ENCODE measurements at regions not wholly inside any gene's neighbourhood (a gene's known extent, or its start where the extent isn't known, plus 50 kb on each side); places are given as distances from the start of the nearest gene placed in this dataset.

DNA sequence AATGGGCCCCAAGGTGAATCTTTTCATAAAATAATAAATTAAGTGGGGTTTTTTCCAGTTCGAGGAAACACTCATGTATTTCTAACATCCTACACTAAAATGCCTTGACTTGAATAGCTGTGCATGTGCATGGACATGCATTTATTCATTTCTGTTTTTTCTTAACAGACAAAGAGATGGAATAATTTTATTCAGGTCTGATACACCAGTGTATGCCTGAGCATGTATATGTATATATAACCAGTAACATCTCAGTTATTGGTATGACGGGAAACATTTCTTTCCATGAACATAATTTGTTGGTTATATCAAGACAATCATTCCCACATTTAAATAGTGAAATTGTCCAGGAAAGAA lies 468.7 kb upstream of the TNP1 start:
- Histone ChIP-seq H3K4me1 (ENCODE audit: low read depth) (peaks cover 21% of the 10 kb centered on the region), H3K4me3 (no peak overlapping the region), H3K27ac (no peak overlapping the region), H3K9me3 (ENCODE audit: low read depth) (no peaks in the 10 kb centered on the region), H3K36me3 (no peaks in the 10 kb centered on the region), H3K27me3 (no peaks in the 10 kb centered on the region)
- no peak for DNase-seq (ENCODE audit: low read depth in 1 of 2, low spot score in 1 of 2)
- TF ChIP-seq, protein P1, sequence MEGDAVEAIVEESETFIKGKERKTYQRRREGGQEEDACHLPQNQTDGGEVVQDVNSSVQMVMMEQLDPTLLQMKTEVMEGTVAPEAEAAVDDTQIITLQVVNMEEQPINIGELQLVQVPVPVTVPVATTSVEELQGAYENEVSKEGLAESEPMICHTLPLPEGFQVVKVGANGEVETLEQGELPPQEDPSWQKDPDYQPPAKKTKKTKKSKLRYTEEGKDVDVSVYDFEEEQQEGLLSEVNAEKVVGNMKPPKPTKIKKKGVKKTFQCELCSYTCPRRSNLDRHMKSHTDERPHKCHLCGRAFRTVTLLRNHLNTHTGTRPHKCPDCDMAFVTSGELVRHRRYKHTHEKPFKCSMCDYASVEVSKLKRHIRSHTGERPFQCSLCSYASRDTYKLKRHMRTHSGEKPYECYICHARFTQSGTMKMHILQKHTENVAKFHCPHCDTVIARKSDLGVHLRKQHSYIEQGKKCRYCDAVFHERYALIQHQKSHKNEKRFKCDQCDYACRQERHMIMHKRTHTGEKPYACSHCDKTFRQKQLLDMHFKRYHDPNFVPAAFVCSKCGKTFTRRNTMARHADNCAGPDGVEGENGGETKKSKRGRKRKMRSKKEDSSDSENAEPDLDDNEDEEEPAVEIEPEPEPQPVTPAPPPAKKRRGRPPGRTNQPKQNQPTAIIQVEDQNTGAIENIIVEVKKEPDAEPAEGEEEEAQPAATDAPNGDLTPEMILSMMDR (IDR thresholded peaks at IDR 0.05; ENCODE audit: low read depth, low read length), result no peak

DNA sequence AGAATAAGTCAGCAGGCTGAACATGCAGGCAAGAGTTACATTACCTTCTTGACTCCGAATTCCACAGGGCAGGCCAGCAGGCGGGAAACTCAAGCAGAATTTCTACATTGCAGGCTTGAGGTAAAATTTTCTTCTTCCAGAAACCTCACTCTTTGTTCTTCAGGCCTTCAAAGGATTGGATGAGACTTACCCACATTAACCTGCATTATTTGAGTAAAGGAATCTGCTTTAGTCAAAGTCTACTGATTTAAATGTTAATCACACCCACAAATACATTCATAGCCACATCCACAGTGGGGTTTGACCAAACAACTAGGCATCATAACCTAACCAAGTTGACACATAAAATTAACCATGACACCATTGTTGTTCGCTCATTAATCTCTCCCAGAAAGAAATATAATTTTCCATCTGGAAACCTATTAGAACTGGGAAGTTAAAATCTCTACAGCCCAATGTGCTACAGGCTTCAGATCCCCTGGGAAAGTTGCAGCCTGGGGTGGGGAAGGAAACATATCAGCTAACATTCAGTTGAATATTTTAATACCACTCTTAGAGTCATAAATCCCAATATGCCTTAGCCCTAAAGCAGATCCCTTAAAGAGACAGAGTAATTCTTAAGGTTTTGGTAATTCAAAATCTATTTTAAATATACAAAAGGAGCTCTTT lies 468.2 kb upstream of the TNP1 start:
- H3K4me3 ChIP-seq, result no peak overlapping the region
- DNase-seq (ENCODE audit: low read depth in 1 of 2, low spot score in 1 of 2), result no peak
- H3K9me3 ChIP-seq (ENCODE audit: low read depth), result no peaks in the 10 kb centered on the region
- no peak overlapping the region for H3K27ac ChIP-seq
- TF ChIP-seq, protein P1 (IDR thresholded peaks at IDR 0.05; ENCODE audit: low read depth, low read length), result no peak
- H3K4me1 ChIP-seq (ENCODE audit: low read depth), result peaks cover 21% of the 10 kb centered on the region
- H3K36me3 ChIP-seq, result no peaks in the 10 kb centered on the region
- no peaks in the 10 kb centered on the region for H3K27me3 ChIP-seq

- H3K4me3 ChIP-seq, result no peak overlapping the region
- H3K9me3 ChIP-seq (ENCODE audit: low read depth), result no peaks in the 10 kb centered on the region
- TF ChIP-seq, protein P1 (IDR thresholded peaks at IDR 0.05; ENCODE audit: low read depth, low read length), result no peak
- no peaks in the 10 kb centered on the region for H3K27me3 ChIP-seq
- no peak for DNase-seq (ENCODE audit: low read depth in 1 of 2, low spot score in 1 of 2)
- H3K36me3 ChIP-seq, result no peaks in the 10 kb centered on the region
- peaks cover 13% of the 10 kb centered on the region for H3K4me1 ChIP-seq (ENCODE audit: low read depth)
- H3K27ac ChIP-seq, result no peak overlapping the region
These were observed 466.6 kb upstream of the TNP1 start for GRCh38 chr2:217326238-217327022.

GRCh38 chr2:217325816-217326215 lies 466.0 kb upstream of the TNP1 start:
- TF ChIP-seq, protein P1 (IDR thresholded peaks at IDR 0.05; ENCODE audit: low read depth, low read length), result no peak
- Histone ChIP-seq H3K9me3 (ENCODE audit: low read depth) (no peaks in the 10 kb centered on the region), H3K27me3 (no peaks in the 10 kb centered on the region), H3K27ac (no peak overlapping the region), H3K4me3 (no peak overlapping the region), H3K4me1 (ENCODE audit: low read depth) (peaks cover 7% of the 10 kb centered on the region), H3K36me3 (no peaks in the 10 kb centered on the region)
- DNase-seq (ENCODE audit: low read depth in 1 of 2, low spot score in 1 of 2), result peak in 1 of 2 donors; percentile 9

GRCh38 chr2:217325251-217325650 lies 465.4 kb upstream of the TNP1 start:
- Histone ChIP-seq H3K27me3 (no peaks in the 10 kb centered on the region), H3K4me1 (ENCODE audit: low read depth) (peaks cover 7% of the 10 kb centered on the region), H3K36me3 (no peaks in the 10 kb centered on the region), H3K4me3 (no peak overlapping the region), H3K27ac (no peak overlapping the region), H3K9me3 (ENCODE audit: low read depth) (no peaks in the 10 kb centered on the region)
- TF ChIP-seq, protein P1 (IDR thresholded peaks at IDR 0.05; ENCODE audit: low read depth, low read length), result no peak
- no peak for DNase-seq (ENCODE audit: low read depth in 1 of 2, low spot score in 1 of 2)
